ENCODE measurements at regions not wholly inside any gene's neighbourhood (a gene's known extent, or its start where the extent isn't known, plus 50 kb on each side); places are given as distances from the start of the nearest gene placed in this dataset.

- no TSS peak for BruUV-seq (replicated peaks)
These were observed 411.0 kb upstream of the AGA start for GRCh38 chr4:177853229-177853628.

GRCh38 chr4:177855507-177856197 is 413.4 kb upstream of the AGA start:
- no peaks in the 10 kb centered on the region for H3K36me3 Mint-ChIP-seq (ENCODE audit: insufficient read depth, unreplicated experiment)
- H3K4me3 Mint-ChIP-seq (ENCODE audit: unreplicated experiment) = no peak overlapping the region
- POLR2A ChIA-PET = no interaction called here
- H3K9me3 ChIP-seq = no peaks in the 10 kb centered on the region
- no peaks in the 10 kb centered on the region for H3K4me1 ChIP-seq
- H3K27me3 ChIP-seq (replicated peaks; ENCODE audit: control insufficient read depth, insufficient read depth, low read length) = no peaks in the 10 kb centered on the region
- H3K9me3 Mint-ChIP-seq (ENCODE audit: unreplicated experiment) = no peaks in the 10 kb centered on the region
- no peaks in the 10 kb centered on the region for H3K27me3 Mint-ChIP-seq (ENCODE audit: insufficient read depth, unreplicated experiment)
- CTCF ChIA-PET = no interaction called here
- no peak overlapping the region for H3K27ac Mint-ChIP-seq (ENCODE audit: unreplicated experiment)
- no peak for DNase-seq
- no peak overlapping the region for H3K4me3 ChIP-seq (ENCODE audit: low read depth, low read length)
- no peaks in the 10 kb centered on the region for H3K36me3 ChIP-seq (ENCODE audit: control insufficient read depth, insufficient read depth, low read length)
- no TSS peak for BruUV-seq (replicated peaks)
- intact Hi-C loops (cut with micrococcal nuclease; ENCODE audit: unreplicated experiment) = no loop called here
- TF ChIP-seq CTCF (IDR thresholded peaks at IDR 0.05; ENCODE audit: insufficient read depth in 1 of 2, low read depth in 1 of 2, low read length in 1 of 2, severe bottlenecking in 1 of 2, unreplicated experiment in 1 of 2) = no peak
- H3K4me1 Mint-ChIP-seq (ENCODE audit: low read depth, unreplicated experiment) = no peaks in the 10 kb centered on the region

More at GRCh38 chr4:177853229-177853628, 411.0 kb upstream of the AGA start:
- H3K4me3 Mint-ChIP-seq (ENCODE audit: unreplicated experiment) = no peak overlapping the region
- ChIA-PET POLR2A (no interaction called here), CTCF (no interaction called here)
- TF ChIP-seq CTCF (IDR thresholded peaks at IDR 0.05; ENCODE audit: insufficient read depth in 1 of 2, low read depth in 1 of 2, low read length in 1 of 2, severe bottlenecking in 1 of 2, unreplicated experiment in 1 of 2) = no peak
- no peaks in the 10 kb centered on the region for H3K9me3 Mint-ChIP-seq (ENCODE audit: unreplicated experiment)
- H3K27me3 ChIP-seq (replicated peaks; ENCODE audit: control insufficient read depth, insufficient read depth, low read length) = no peaks in the 10 kb centered on the region
- no peak overlapping the region for H3K4me3 ChIP-seq (ENCODE audit: low read depth, low read length)
- H3K27ac Mint-ChIP-seq (ENCODE audit: unreplicated experiment) = no peak overlapping the region
- no peaks in the 10 kb centered on the region for H3K27me3 Mint-ChIP-seq (ENCODE audit: insufficient read depth, unreplicated experiment)
- no peak for DNase-seq
- no peaks in the 10 kb centered on the region for H3K9me3 ChIP-seq
- intact Hi-C loops (cut with micrococcal nuclease; ENCODE audit: unreplicated experiment) = no loop called here
- no peaks in the 10 kb centered on the region for H3K4me1 Mint-ChIP-seq (ENCODE audit: low read depth, unreplicated experiment)
- no peaks in the 10 kb centered on the region for H3K36me3 ChIP-seq (ENCODE audit: control insufficient read depth, insufficient read depth, low read length)
- H3K4me1 ChIP-seq = no peaks in the 10 kb centered on the region
- no peaks in the 10 kb centered on the region for H3K36me3 Mint-ChIP-seq (ENCODE audit: insufficient read depth, unreplicated experiment)

GRCh38 chr4:177860171-177860570 is 417.9 kb upstream of the AGA start:
- H3K27ac Mint-ChIP-seq (ENCODE audit: unreplicated experiment) = no peak overlapping the region

More at GRCh38 chr4:177860171-177860570, 417.9 kb upstream of the AGA start:
- Mint-ChIP-seq H3K27me3 (ENCODE audit: insufficient read depth, unreplicated experiment) (no peaks in the 10 kb centered on the region), H3K4me1 (ENCODE audit: low read depth, unreplicated experiment) (no peaks in the 10 kb centered on the region), H3K36me3 (ENCODE audit: insufficient read depth, unreplicated experiment) (no peaks in the 10 kb centered on the region), H3K4me3 (ENCODE audit: unreplicated experiment) (no peak overlapping the region), H3K9me3 (ENCODE audit: unreplicated experiment) (no peaks in the 10 kb centered on the region)
- no peak for DNase-seq
- intact Hi-C loops (cut with micrococcal nuclease; ENCODE audit: unreplicated experiment) = no loop called here
- ChIA-PET CTCF (no interaction called here), POLR2A (no interaction called here)
- no peaks in the 10 kb centered on the region for H3K36me3 ChIP-seq (ENCODE audit: control insufficient read depth, insufficient read depth, low read length)
- H3K9me3 ChIP-seq = no peaks in the 10 kb centered on the region
- no peaks in the 10 kb centered on the region for H3K27me3 ChIP-seq (replicated peaks; ENCODE audit: control insufficient read depth, insufficient read depth, low read length)
- H3K4me1 ChIP-seq = no peaks in the 10 kb centered on the region
- no TSS peak for BruUV-seq (replicated peaks)
- H3K4me3 ChIP-seq (ENCODE audit: low read depth, low read length) = no peak overlapping the region
- no peak for TF ChIP-seq CTCF (IDR thresholded peaks at IDR 0.05; ENCODE audit: insufficient read depth in 1 of 2, low read depth in 1 of 2, low read length in 1 of 2, severe bottlenecking in 1 of 2, unreplicated experiment in 1 of 2)

Data from Caco-2 (cell line).